DMS153 (cell line): ENCODE measurements at regions not wholly inside any gene's neighbourhood (a gene's known extent, or its start where the extent isn't known, plus 50 kb on each side); places are given as distances from the start of the nearest gene placed in this dataset.
"Not testable (repeated sequence)": the region's sequence is repeated elsewhere in the genome, so short reads cannot be mapped to it uniquely, and the experiment has no call there.

Experiments used
- DNase-seq: peaks from one replicate; lab custom pipeline; 2025; lab: John Stamatoyannopoulos, UW

DNA sequence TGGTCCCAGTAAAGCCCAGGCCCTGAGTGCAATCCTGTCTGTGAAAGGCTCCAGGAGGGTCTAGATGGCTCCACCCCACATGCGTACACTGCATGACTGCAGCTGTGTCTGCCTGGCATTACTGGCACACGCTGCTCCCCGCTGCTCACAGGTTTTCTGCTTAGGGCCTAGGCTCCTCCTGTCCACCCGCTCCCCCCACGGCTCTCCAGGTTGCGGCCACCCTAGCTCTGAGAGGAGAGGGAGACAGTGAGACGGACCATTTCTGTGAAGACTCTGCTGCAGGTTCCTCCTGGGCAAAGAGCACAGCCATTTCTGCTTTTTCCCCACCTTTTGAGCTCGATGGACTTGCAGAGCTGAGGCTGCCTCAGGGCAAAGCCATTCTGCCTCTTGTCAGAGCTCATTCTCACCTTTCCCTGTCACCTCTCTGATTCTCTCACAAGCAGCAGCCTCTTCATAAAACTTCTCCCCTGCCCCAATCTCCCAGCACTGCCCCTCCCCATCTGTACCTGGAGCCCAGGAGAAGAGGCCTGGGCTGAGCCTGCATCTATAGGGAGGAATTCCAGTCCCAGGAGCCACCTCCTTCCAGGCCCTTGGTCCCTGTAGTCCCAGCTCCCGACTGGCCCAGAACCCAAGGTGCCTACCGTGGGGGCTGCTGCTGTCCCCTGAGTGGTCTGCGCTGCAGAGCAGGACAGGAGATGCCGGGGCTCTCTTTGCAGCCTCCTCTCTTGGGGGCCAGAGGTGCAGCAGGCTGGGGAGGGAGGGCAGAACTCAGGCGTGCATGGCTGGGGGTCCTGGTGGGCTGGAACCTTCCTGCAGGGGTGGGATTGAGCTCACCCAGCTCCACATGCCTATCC lies 433.7 kb upstream of the B3GAT1 start:
- no peak for DNase-seq

- DNase-seq: no peak
Observed at GRCh38 chr11:134844838-134845237, 432.8 kb upstream of the B3GAT1 start.

- DNase-seq: no peak
Observed at GRCh38 chr11:134843735-134844134, 431.7 kb upstream of the B3GAT1 start.

- DNase-seq: no peak
Observed at GRCh38 chr11:134843020-134843419, 431.0 kb upstream of the B3GAT1 start.

DNA sequence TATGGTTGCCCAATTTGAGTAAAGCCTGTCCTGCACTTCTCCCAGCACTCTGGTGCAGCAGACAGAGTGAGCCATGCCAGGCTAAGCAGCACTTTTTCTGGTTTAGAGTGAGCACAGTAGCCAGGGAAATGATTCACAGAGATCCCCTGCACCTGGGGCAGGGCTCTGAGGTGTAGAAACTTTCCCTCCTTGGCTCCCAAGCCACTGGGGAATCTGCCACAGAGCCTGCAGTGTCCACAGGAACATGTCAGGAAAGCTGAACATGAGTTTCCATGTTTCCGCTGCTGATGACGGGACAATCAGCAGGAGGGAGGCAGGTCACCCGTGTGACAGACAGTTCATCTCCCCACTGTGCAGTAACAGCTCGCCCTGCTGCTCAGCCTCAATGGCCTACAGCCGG lies 429.9 kb upstream of the B3GAT1 start:
- DNase-seq: no peak

GRCh38 chr11:134841411-134841810 lies 429.4 kb upstream of the B3GAT1 start:
- no peak for DNase-seq

DNA sequence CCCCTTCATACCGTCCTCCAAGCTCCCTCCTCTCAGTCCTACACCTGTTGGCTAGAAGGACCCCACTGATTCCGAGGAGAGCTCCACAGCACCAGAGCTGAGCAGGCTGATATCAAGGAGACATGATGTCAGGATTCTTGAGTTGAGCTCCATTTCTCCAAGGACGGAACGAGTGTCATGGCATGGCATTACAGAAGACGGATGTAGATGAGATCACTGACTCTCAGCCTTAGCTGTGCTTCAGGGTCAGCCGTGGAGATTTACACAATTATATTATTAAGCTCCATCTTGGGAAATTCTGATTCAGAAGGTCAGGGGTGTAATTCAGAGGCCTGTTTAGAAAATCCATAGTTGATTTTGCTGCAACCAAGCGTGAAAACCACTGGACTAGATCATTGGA lies 428.9 kb upstream of the B3GAT1 start:
- DNase-seq: no peak

DNA sequence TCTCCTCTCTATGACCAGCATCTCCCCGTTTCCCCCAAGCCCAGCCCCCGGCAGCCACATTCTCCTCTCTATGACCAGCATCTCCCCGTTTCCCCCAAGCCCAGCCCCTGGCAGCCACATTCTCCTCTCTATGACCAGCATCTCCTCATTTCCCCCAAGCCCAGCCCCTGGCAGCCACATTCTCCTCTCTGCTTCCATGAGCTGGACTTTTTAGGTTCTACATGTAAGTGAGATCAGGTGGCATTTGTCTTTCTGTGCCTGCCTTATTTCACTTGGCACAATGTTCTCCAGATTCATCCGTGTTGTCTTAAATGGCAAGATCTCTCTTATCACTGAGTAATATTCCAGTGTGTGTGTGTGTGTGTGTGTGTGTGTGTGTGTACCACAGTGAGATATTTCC lies 428.1 kb upstream of the B3GAT1 start:
- DNase-seq: not testable (repeated sequence)

DNA sequence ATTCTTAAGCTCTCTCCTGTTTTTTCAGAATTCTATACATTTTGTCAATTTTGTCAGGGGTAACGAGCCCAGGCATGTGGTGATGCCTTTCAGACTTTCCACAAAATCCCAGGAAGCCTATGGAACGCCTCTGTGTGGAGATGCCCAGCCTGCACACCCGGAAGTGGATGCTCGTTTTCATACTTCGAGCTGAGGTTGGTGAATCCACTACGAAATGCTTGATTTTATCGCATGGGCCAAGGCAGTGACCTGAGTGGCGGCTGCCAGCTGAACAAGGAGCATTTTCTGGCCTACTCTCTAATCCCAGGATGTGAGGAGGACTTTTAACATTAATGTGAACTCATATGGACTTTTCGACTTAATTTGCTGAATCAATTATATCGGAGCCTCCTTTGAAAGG lies 426.7 kb upstream of the B3GAT1 start:
- DNase-seq: no peak

DNA sequence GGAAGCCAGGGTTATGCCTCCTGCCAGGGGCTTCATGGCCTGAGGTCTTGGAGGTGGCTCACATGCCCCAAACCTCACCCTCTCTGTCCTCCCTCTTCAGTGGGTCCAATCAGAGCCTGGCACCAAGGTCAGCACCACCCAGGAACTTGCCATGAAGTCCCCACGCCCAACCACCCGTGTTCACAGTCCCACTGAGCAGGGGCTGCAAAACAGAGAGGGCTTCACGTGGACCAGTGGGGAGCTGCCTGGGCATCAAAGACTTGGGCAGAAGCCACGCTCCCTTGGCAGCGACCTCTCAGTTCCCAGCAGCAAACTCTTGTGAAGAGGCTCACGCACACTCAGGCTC lies 425.8 kb upstream of the B3GAT1 start:
- DNase-seq: no peak

DNA sequence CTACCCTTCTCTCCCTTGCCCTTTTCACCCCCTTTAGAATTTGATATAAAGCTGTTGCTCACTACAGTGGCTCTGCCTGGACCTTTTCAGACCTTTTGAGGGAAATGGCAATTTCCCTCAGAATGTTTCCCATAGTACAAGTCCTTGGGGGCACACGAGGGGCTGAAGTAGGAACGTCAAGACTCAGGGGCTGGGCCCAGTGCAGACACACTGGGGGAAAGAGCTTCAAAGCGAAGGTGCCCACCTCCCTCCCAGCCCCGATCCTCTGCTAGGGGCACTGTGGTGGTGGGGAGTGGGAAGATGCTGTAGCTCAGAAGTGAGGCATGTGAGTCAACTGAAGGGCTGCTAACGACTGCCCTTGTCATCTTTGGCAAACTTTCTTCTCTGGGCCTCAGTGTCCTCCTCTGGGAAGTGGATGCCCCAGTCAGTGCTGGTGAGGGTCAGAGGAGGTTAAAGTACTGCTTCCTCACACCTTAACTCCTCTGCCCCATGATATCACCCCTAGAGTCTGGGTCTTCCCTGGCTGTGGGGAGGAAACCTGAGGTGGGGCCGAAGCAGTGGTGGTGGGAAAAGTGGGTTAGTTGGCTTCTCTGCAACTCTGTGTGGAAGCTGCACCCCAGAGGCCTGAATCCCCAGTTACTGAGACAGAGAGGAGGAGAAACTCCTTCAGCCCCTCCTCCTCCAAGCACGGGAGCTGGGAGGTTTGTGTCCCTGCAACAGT lies 425.3 kb upstream of the B3GAT1 start:
- no peak for DNase-seq

DNA sequence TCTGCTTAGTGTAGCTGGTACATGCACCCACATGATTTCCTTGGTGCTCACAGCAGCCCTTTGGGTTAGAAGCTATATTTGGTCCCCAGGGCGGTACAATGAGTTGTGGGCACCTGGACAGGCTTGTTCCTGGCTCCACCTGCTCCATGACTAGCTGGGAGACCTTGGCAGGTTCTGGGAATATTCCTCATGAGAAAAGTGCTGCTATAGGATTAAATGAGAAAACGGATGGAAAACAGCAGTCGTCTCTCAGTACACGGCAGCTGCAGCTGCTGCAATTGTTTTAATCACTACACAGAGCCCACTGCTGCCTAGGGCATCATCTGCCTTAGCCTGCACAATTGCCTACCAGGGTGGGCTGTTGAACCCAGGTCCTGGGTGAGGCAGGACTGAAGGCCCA lies 424.5 kb upstream of the B3GAT1 start:
- DNase-seq: no peak

- no peak for DNase-seq
Observed at GRCh38 chr11:134835561-134835960, 423.5 kb upstream of the B3GAT1 start.

DNA sequence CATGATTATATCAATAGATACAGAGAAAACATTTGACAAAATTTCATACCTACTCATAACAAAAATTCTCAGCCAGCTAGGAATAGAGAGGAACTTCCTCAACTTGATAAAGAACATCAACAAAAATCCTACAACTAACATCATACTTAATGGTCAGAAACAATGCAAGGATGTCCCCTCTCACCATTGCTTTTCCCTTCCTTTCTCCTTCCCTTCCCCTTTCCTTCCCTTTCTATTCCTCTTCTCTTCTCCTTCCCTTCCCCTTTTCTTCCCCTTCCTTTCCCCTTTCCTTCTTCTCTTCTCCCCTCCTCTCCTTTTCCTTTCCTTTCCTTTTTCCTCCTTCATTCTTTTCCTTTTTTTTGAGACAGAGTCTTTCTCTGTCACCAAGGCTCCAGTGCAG lies 418.3 kb upstream of the B3GAT1 start:
- no peak for DNase-seq

DNA sequence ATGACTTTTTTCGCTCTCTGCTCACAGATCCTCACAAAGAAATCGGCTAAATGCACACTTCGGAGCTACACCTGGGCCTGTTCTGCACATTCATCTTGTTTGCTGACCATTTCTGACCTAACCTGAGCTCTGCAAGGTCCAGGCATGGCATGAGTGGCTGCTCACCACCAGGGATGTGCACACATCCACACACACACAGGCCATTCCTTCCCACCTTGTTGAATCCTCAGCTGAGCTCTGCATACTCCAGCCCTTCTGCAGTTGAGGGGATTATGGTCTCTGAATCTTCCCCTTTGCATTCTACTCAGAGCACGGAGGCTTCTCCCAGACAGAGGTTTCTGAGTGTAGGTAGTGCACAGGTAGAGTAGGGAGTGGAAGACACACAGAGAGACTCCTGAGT lies 411.9 kb upstream of the B3GAT1 start:
- DNase-seq: no peak

- no peak for DNase-seq
Observed at GRCh38 chr11:134822897-134823296, 410.9 kb upstream of the B3GAT1 start.

DNA sequence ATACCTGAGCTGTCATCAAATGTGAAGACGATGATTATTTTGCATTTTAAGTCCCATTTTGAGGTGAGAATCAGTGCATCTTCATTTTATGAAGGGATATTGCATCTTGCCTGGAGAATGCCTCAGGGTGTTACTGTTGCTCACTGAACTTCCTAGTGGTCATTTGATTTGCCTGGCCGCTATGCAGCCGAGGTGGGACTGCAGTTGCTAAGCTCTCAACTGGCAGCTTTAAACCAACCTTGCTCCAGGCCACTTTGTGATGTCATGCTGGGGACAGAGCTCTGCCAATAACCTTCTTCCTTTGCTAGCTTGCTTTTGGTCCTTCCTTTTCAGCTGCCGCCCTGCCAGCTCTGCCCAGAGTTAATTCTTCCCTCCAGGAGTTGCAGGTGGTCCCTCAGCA lies 409.4 kb upstream of the B3GAT1 start:
- no peak for DNase-seq

- DNase-seq: no peak
Observed at GRCh38 chr11:134819041-134819440, 407.0 kb upstream of the B3GAT1 start.

DNA sequence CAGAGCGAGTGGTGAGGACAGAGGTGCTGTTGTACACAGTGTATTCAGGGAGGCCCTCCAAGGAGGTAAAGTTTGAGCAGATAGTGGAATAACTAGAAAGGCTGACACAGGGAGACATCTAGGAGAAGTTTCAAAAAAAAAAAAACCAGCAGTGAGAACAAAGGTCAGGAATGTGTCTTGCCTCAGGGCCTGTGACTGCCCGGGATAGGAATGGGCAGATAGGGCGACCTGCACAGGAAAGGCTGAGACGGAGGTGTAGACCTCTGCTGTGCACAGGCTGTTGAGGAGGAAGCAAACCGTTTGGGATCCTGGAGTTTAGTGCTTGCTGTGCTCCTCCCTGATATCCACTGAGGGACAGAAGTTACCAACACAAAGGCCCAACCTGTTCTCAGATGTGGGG lies 406.5 kb upstream of the B3GAT1 start:
- no peak for DNase-seq

DNA sequence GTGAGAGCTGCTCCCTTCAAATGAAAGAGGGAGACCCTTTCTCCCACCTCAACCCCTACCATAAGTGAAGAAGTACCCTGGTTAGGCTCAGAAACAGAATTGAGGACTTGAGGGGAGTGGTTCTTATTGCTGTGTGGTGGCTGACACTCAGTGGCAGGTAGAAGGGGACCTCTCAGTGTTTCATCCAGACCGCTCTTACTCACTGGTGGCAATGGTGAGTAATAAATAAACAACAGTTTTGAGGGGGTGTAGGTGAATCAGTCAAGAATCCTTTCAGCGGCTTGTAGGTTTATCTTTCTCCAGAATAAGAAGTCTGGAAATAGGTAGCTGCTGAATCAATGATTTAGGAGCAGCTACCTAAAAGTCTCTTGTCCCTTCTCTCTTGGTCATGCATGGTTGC lies 403.4 kb upstream of the B3GAT1 start:
- DNase-seq: no peak

GRCh38 chr11:134807997-134808396 lies 396.0 kb upstream of the B3GAT1 start:
- no peak for DNase-seq

DNA sequence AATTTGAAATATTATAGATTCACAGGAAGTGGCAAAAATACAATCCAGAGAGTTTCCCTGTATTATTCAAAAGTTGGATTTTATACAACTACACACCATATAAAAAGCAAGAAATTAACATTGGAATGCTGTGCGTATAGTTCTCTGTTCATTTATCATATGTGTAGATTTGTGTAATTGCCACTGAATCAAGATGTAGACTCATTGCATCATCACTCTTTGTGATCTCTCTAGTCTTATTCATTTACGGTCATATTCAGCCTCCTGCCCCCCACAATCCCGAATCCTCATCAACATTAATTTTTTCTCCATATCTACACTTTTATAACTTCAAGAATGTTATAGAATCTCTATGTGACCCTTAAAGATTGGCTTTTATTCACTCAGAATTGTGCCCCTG lies 390.6 kb upstream of the B3GAT1 start:
- DNase-seq: no peak

DNA sequence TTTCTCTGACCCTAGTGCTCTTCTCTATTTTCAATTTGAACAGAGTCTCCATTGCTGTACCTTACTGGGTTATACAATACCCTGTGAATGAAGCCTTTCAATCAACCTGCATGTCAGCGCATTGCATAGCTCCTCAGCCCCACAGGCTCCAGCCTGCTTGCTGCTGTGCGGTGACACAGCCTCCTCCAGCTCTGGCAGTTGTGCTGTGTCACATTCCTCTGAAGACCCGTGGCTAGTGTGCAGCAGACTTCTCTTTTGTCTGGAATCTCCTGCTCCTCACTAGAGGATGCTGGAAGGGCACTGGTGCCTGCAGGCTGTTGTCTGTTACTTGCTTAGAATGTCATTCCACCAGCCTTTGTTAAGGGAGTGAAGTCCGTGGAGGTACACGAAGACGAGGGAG lies 390.1 kb upstream of the B3GAT1 start:
- DNase-seq: no peak

- DNase-seq: no peak
Observed at GRCh38 chr11:134801570-134801969, 389.5 kb upstream of the B3GAT1 start.
